Gastroesophageal sphincter (tissue), 3 donors: ENCODE measurements at regions not wholly inside any gene's neighbourhood (a gene's known extent, or its start where the extent isn't known, plus 50 kb on each side); places are given as distances from the start of the nearest gene placed in this dataset.

Experiments used
- CTCF ChIP-seq, 4 experiments: fragments of 200-600 bp in 2 of 4; fragments of 450-650 bp in 2 of 4; sonication (generic) in 1 of 4; IDR thresholded peaks; one replicate each; pipeline ENCODE4 v1.5.1; 2017 to 2019; ENCODE audit warnings: antibody characterized with exemption in 4 of 4, mild to moderate bottlenecking in 2 of 4, moderate library complexity in 2 of 4
- POLR2A ChIP-seq, 2 donors: fragments of 450-650 bp; IDR thresholded peaks; one replicate each; pipeline ENCODE4 v1.6.1; 2017; ENCODE audit warnings: antibody characterized with exemption in 2 of 2, mild to moderate bottlenecking in 2 of 2, moderate library complexity in 1 of 2

DNA sequence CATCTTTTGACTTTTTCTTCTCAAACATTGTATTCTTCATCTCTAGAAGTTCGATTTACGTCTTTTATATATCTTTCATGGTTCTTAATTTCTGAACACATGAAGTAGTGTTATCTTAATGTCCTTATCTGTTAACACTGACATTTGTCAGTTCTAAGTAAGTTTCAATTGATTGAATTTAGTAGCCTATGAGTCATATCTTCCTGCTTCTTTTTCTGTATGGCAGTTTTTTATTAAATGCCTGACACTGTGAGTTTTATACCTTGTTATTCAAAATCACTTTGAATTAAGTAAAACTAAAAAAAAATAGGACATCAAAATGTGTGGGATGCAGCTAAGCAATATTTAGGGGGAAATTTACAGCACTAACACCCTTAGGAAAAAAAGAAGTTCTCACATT lies 707.0 kb upstream of the ACO1 start:
- no peak for TF ChIP-seq CTCF (IDR thresholded peaks at IDR 0.05)
- no peak for TF ChIP-seq POLR2A (IDR thresholded peaks at IDR 0.05)
